Panc1 (cell line): ENCODE measurements at regions not wholly inside any gene's neighbourhood (a gene's known extent, or its start where the extent isn't known, plus 50 kb on each side); places are given as distances from the start of the nearest gene placed in this dataset.

Source experiments
- ATAC-seq: fragments of 200-7000 bp; cut with Tn5 transposase; 2 replicates; pipeline ENCODE4 v1.9.1; 2020; ENCODE audit warnings: mild to moderate bottlenecking, moderate library complexity
- BruUV-seq: library from RNA; stranded (reverse); fragments of 400-500 nt; replicated peaks from 2 replicates; lab custom pipeline; 2021; lab: Mats Ljungman, UMichigan
- CTCF ChIA-PET: fragments of 300-600 bp; sonication (Branson Sonifier 250); formaldehyde crosslinking; loops from one replicate; lab custom pipeline; 2022; ENCODE audit warnings: antibody characterized with exemption; lab: Charles Lee
- POLR2A ChIA-PET: fragments of 300-600 bp; sonication (Branson Sonifier 250); formaldehyde crosslinking; loops from one replicate; lab custom pipeline; 2022; ENCODE audit warnings: antibody characterized with exemption; lab: Charles Lee
- DNase-seq: peaks from one replicate; pipeline ENCODE4 v3.0.0-alpha.2; 2010; ENCODE audit warnings: low read depth, low spot score
- H3K27ac ChIP-seq: 2 replicates; pipeline ENCODE4 v1.5.1; 2011; ENCODE audit warnings: mild to moderate bottlenecking, low read length, inconsistent platforms
- H3K27me3 ChIP-seq: fragments of 200-500 bp; sonication (Bioruptor generic); 2 replicates; pipeline ENCODE4 v1.6.0; 2014; ENCODE audit warnings: low read length, inconsistent platforms; ENCODE audit not compliant: control insufficient read depth, insufficient read depth
- H3K36me3 ChIP-seq: fragments of 200-500 bp; sonication (Bioruptor generic); 2 replicates; pipeline ENCODE4 v1.5.1; 2014; ENCODE audit warnings: inconsistent platforms, mild to moderate bottlenecking, low read length, moderate library complexity; ENCODE audit not compliant: control insufficient read depth, insufficient read depth
- H3K4me1 ChIP-seq: 2 replicates; pipeline ENCODE4 v1.5.1; 2011; ENCODE audit warnings: inconsistent platforms, mild to moderate bottlenecking, low read length, moderate library complexity; ENCODE audit not compliant: control insufficient read depth, insufficient read depth
- H3K4me3 ChIP-seq, 2 experiments: 2 replicates each; pipeline ENCODE4 v1.5.1; 2011 to 2012; ENCODE audit warnings: low read depth in 2 of 2, low read length in 2 of 2, mild to moderate bottlenecking in 2 of 2, inconsistent platforms in 1 of 2, moderate library complexity in 1 of 2
- H3K9me3 ChIP-seq: fragments of 200-500 bp; sonication (Bioruptor generic); 2 replicates; pipeline ENCODE4 v1.5.1; 2014; ENCODE audit warnings: low read depth, mild to moderate bottlenecking, inconsistent platforms, low read length, moderate library complexity; ENCODE audit not compliant: control insufficient read depth, insufficient read depth
- POLR2AphosphoS5 ChIP-seq: IDR thresholded peaks from 2 replicates; pipeline ENCODE4 v1.6.1; 2012; ENCODE audit warnings: mild to moderate bottlenecking, low read depth, low read length, moderate library complexity
- REST ChIP-seq, 2 experiments: IDR thresholded peaks; 2 replicates each; pipeline ENCODE4 v1.6.1; 2011 to 2012; ENCODE audit warnings: low read depth in 2 of 2, control low read depth in 1 of 2, low read length in 1 of 2, mild to moderate bottlenecking in 1 of 2, moderate library complexity in 1 of 2; ENCODE audit not compliant: insufficient read depth in 1 of 2
- SIN3A ChIP-seq: IDR thresholded peaks from 2 replicates; pipeline ENCODE4 v1.6.1; 2012; ENCODE audit warnings: low read depth, mild to moderate bottlenecking, low read length, moderate library complexity, borderline replicate concordance; ENCODE audit not compliant: insufficient read depth
- TCF7L2 ChIP-seq: IDR thresholded peaks from 2 replicates; pipeline ENCODE4 v1.6.1; 2011; ENCODE audit warnings: mild to moderate bottlenecking, low read depth, low read length, inconsistent platforms
- in situ Hi-C: cut with HindIII; loops from 2 replicates; pipeline ENCODE4 v1.10.0; 2016; ENCODE audit warnings: low sequenced_read_pairs, low pct_unique_long_range_greater_than_20kb
- intact Hi-C: fragments of 100-400 bp; cut with micrococcal nuclease; formaldehyde crosslinking; loops from one replicate; pipeline ENCODE4 v1.10.0; 2022; ENCODE audit not compliant: unreplicated experiment
- TF ChIP-seq, protein P1 (sequence below): fragments of 450-650 bp; IDR thresholded peaks from 2 replicates; pipeline ENCODE4 v1.5.1; 2017; ENCODE audit warnings: mild to moderate bottlenecking

DNA sequence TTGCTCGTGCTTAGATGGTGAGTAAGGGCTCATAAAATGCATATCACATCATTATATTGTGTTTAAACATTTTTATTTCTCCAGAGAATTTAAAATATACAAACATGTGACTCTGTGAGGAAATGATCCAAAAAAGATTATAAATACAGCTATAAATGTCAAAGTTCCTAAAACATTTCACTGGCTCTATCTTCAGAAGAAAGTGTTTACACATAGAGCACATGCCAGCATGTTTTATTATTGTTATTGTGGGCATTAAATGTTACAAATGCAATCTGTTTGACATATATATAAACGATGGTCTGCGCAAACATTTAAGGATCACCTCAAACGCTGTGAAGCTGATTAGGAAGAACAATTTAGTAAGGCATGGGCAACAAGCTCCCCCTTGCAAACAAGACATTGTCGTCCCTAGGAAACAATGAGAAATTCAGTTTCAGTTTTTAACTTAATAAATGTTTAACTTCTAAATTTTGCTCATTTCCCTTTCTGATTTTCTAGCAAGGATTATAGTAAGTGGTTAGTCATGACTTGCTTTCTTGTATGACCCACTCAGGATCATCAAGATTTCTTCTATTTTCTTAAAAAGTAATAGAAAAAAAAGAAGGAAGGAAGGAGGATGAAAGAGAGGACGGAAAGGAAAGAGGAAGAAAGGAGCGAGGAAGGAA lies 207.5 kb downstream of the SATB1 start:
- intact Hi-C loops (no loop called here), in situ Hi-C loops (no loop called here)
- Histone ChIP-seq H3K36me3 (no peaks in the 10 kb centered on the region), H3K27me3 (no peaks in the 10 kb centered on the region), H3K4me1 (no peaks in the 10 kb centered on the region), H3K4me3 (no peak overlapping the region), H3K27ac (no peak overlapping the region), H3K9me3 (no peaks in the 10 kb centered on the region)
- no peak for DNase-seq
- TF ChIP-seq SIN3A (no peak), TCF7L2 (no peak), POLR2AphosphoS5 (no peak), REST (IDR thresholded peaks at IDR 0.05; ENCODE audit: insufficient read depth in 1 of 2, low read depth in 2 of 2, low read length in 1 of 2) (no peak)
- TF ChIP-seq, protein P1, sequence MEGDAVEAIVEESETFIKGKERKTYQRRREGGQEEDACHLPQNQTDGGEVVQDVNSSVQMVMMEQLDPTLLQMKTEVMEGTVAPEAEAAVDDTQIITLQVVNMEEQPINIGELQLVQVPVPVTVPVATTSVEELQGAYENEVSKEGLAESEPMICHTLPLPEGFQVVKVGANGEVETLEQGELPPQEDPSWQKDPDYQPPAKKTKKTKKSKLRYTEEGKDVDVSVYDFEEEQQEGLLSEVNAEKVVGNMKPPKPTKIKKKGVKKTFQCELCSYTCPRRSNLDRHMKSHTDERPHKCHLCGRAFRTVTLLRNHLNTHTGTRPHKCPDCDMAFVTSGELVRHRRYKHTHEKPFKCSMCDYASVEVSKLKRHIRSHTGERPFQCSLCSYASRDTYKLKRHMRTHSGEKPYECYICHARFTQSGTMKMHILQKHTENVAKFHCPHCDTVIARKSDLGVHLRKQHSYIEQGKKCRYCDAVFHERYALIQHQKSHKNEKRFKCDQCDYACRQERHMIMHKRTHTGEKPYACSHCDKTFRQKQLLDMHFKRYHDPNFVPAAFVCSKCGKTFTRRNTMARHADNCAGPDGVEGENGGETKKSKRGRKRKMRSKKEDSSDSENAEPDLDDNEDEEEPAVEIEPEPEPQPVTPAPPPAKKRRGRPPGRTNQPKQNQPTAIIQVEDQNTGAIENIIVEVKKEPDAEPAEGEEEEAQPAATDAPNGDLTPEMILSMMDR: no peak
- ChIA-PET POLR2A (no interaction called here), CTCF (no interaction called here)
- no peak for ATAC-seq
- BruUV-seq: no TSS peak

DNA sequence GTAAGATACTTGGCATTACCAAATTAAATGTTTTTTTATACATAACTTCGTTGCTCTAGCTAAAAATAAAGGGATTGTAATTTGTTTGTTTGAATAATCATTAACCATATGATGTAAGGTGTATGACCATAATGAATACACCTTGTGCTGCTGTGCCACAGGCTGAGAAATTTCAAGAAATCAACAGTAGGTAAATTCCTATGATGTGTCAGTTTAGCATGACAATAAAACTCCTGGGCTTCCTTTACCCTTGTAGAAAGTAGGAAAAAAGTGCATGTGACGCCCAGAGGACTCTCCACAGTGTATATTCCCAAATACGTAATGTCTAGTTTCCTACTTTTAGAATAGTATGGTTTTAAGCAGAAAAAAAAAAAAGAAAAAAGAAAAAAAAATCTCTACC lies 208.1 kb downstream of the SATB1 start:
- H3K4me1 ChIP-seq: no peaks in the 10 kb centered on the region
- H3K36me3 ChIP-seq: no peaks in the 10 kb centered on the region
- no peaks in the 10 kb centered on the region for H3K27me3 ChIP-seq
- DNase-seq (no peak), ATAC-seq (no peak)
- no TSS peak for BruUV-seq
- TF ChIP-seq POLR2AphosphoS5: no peak
- TF ChIP-seq SIN3A: no peak
- no peak for TF ChIP-seq TCF7L2
- TF ChIP-seq, protein P1: no peak
- no peak for TF ChIP-seq REST (IDR thresholded peaks at IDR 0.05; ENCODE audit: insufficient read depth in 1 of 2, low read depth in 2 of 2, low read length in 1 of 2)
- no peaks in the 10 kb centered on the region for H3K9me3 ChIP-seq
- POLR2A ChIA-PET: no interaction called here
- no peak overlapping the region for H3K27ac ChIP-seq
- CTCF ChIA-PET: no interaction called here
- intact Hi-C loops: no loop called here
- in situ Hi-C loops: no loop called here
- no peak overlapping the region for H3K4me3 ChIP-seq
